GM12872 (cell line): ENCODE measurements at regions not wholly inside any gene's neighbourhood (a gene's known extent, or its start where the extent isn't known, plus 50 kb on each side); places are given as distances from the start of the nearest gene placed in this dataset.

Experiments used
- TF ChIP-seq, protein P1 (sequence below): IDR thresholded peaks from 3 replicates; pipeline ENCODE4 v1.5.1; 2011; ENCODE audit warnings: low read depth, mild to moderate bottlenecking, low read length, moderate library complexity; ENCODE audit not compliant: insufficient read depth

DNA sequence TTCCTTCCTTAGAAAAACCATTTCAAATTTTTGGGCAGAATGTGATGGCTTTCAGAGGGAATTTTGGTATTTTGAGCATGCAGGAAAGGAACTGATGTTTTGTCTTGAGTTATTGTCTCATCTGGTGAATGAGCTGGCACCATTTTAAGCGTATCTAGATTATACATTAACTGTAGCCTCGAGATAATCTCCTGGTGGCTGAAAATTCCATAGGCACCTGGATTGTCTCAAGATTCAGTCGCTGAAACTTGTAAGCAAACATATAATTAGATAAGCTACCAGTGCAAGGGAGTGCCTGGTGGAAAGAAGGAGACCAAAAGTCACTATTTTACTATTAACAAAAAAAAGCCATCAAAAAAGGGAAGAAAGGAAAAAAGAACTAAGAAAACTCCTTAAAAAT is 687.8 kb upstream of the DDX18 start:
- TF ChIP-seq, protein P1, sequence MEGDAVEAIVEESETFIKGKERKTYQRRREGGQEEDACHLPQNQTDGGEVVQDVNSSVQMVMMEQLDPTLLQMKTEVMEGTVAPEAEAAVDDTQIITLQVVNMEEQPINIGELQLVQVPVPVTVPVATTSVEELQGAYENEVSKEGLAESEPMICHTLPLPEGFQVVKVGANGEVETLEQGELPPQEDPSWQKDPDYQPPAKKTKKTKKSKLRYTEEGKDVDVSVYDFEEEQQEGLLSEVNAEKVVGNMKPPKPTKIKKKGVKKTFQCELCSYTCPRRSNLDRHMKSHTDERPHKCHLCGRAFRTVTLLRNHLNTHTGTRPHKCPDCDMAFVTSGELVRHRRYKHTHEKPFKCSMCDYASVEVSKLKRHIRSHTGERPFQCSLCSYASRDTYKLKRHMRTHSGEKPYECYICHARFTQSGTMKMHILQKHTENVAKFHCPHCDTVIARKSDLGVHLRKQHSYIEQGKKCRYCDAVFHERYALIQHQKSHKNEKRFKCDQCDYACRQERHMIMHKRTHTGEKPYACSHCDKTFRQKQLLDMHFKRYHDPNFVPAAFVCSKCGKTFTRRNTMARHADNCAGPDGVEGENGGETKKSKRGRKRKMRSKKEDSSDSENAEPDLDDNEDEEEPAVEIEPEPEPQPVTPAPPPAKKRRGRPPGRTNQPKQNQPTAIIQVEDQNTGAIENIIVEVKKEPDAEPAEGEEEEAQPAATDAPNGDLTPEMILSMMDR, result no peak

DNA sequence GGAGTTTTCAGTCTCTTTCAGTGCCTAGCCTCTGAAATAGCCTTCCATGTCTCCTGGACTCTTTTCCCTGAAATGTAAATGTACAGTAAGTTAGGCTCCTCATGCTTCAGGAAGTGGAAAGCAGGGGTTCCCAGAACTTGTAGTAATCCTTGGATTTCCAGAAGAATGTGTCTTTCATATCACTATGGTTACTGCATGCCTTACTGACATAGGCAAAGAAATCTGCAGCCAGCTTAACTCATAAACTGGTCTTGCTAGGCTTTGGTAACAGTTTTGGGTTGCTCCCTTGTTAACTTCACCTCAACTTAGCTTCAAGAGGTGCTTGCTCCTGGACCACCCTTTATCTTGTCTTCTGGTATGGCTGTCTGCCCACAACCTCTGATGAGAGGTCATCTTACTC is 686.8 kb upstream of the DDX18 start:
- TF ChIP-seq, protein P1, result no peak

DNA sequence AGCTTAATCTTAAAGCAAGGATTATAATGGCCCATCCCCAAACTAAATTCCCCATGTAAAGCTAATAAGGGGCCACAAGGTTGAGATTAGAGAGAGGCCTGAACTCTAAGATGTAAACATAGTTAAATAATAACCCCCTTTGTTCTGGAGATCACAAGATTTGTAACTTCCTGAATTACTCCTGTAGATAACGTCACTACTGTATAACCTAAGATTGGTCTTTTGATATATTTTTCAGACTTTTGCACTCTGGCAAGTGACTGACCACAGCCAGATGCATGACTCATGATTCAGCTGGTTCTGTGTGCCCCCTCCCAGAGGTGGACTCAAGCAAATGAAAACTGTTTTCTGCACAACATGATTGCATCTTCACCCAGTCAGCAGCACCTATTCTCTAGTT is 686.0 kb upstream of the DDX18 start:
- TF ChIP-seq, protein P1, result no peak

DNA sequence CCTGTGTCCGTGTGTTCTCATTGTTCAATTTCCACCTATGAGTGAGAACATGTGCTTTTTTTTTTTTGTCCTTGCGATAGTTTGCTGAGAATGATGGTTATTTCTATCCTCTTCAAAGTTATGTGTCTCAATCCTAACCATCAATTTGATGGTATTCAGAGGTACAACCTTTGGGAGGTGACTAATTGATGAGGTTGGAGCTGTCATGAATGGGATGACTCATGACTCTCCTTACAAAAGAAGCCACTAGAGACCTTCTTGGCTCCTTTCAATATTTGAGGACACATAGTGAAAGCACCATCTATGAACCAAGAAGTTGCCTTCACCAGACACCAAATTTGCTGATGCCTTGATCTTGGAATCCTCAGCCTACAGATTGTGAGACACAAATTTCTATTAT is 677.1 kb upstream of the DDX18 start:
- TF ChIP-seq, protein P1, result no peak

DNA sequence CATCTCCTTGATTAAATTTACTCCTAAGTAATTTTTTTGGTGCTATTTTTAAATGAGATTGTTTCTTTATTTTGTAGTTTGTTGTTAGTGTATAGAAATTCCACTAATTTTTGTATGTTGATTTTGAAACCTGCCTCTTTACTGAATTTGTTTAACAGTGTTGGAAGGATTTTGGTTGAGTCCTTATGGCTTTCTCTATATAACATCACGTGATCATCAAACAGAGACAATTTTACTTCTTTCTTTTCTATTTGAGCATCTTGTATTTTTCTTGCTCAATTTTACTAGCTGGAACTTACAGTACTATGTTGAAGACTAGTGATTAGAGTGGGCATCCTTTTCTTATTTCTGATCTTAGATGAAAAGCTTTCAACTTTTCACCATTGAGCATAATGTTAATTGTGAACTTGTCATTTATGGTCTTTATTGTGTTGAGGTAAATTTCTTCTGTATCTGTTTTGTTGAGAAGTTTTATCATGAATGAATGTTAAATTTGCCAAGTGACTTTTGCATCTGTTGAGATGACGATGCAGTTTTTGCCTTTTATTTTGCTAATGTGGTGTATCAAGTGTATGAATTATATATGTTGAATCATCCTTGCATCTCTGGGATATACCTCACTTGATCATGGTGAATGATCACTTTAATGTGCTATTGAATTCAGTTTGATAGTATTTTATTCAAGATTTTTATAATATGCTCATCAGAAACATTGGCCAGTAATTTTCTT is 645.3 kb upstream of the DDX18 start:
- TF ChIP-seq, protein P1, result no peak

DNA sequence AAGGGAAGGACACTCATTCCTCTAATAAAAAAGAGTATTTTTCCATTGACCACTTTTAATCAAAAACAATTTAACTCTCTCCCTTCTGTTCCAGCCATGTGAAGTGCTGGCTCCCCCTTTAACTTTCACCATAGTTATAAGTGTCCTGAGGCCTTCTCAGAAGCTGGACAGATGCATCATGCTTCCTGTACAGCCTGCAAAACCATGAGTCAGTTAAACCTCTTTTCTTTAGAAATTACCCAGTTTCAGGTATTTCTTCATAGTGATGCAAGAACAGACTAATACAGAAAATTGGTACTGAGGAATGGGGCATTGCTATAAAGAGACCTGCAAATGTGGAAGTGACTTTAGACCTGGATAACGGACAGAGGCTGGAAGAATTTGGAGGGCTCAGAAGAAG is 643.6 kb upstream of the DDX18 start:
- TF ChIP-seq, protein P1, result no peak

DNA sequence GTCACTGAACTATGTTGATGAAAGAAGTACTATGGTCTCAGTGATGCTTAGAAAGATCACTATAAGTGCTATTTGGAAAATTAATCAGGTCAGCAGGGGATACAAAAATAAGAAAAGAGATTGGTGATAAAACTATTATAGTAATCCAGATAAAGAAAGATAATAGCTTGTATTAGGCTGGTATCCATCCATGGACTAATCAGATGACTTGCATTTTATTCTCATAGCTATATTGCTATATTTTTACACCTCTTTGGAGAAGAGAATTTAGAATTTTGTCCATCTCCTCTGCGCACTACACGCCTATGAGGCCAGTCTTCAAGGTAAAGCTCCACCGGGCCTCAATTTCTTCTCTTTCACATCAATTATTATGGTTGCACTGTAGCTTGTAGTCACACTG is 635.1 kb upstream of the DDX18 start:
- TF ChIP-seq, protein P1, result no peak
